ENCODE measurements at regions not wholly inside any gene's neighbourhood (a gene's known extent, or its start where the extent isn't known, plus 50 kb on each side); places are given as distances from the start of the nearest gene placed in this dataset.

DNA sequence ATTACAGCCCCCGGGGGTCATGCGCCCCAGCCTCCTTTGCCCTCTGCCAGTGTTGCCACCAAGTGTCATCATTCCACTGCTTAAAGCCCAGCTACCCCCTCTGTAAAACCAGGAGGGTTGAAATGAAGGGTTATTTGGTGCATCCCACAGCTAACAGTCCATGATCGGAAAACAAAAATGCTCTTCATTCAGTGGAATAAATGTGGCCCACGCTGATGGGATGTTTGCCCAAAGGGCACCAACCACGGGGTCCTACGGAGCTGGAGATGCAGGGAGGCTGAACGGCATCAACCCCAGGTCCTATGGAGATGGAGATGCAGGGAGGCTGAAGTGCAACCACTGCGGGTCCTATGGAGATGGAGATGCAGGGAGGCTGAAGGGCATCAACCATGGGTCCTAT is 218.5 kb upstream of the IRX1 start:
- TF ChIP-seq, protein P1, sequence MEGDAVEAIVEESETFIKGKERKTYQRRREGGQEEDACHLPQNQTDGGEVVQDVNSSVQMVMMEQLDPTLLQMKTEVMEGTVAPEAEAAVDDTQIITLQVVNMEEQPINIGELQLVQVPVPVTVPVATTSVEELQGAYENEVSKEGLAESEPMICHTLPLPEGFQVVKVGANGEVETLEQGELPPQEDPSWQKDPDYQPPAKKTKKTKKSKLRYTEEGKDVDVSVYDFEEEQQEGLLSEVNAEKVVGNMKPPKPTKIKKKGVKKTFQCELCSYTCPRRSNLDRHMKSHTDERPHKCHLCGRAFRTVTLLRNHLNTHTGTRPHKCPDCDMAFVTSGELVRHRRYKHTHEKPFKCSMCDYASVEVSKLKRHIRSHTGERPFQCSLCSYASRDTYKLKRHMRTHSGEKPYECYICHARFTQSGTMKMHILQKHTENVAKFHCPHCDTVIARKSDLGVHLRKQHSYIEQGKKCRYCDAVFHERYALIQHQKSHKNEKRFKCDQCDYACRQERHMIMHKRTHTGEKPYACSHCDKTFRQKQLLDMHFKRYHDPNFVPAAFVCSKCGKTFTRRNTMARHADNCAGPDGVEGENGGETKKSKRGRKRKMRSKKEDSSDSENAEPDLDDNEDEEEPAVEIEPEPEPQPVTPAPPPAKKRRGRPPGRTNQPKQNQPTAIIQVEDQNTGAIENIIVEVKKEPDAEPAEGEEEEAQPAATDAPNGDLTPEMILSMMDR (IDR thresholded peaks at IDR 0.05) = no peak
- TF ChIP-seq POLR2AphosphoS5 (IDR thresholded peaks at IDR 0.05) (no peak), POLR2A (IDR thresholded peaks at IDR 0.05) (no peak)
